OCI-LY1 (cell line): ENCODE measurements at regions not wholly inside any gene's neighbourhood (a gene's known extent, or its start where the extent isn't known, plus 50 kb on each side); places are given as distances from the start of the nearest gene placed in this dataset.

Source experiments
- H2AFZ ChIP-seq: fragments of 200-600 bp; sonication (generic), shearing (Covaris generic); 2 replicates; pipeline ENCODE4 v1.6.0; 2014; ENCODE audit warnings: antibody characterized with exemption, mild to moderate bottlenecking, low read length
- H3F3A ChIP-seq: fragments of 200-600 bp; sonication (generic), shearing (Covaris generic); 2 replicates; pipeline ENCODE4 v1.6.0; 2014; ENCODE audit warnings: mild to moderate bottlenecking, antibody characterized with exemption, low read length, moderate library complexity; ENCODE audit not compliant: insufficient read depth
- H3K27ac ChIP-seq: fragments of 200-600 bp; sonication (generic); 2 replicates; pipeline ENCODE4 v1.5.1; 2014; ENCODE audit warnings: low read length, mixed run types, mild to moderate bottlenecking, low read depth; ENCODE audit not compliant: poor library complexity, severe bottlenecking
- H3K27me3 ChIP-seq: fragments of 200-600 bp; sonication (generic); 2 replicates; pipeline ENCODE4 v1.6.0; 2014; ENCODE audit warnings: antibody characterized with exemption, mild to moderate bottlenecking, low read length, moderate library complexity; ENCODE audit not compliant: insufficient read depth
- H3K36me3 ChIP-seq: fragments of 200-600 bp; sonication (generic); 2 replicates; pipeline ENCODE4 v1.6.1; 2014; ENCODE audit warnings: mild to moderate bottlenecking, antibody characterized with exemption, low read length, moderate library complexity, mixed read lengths; ENCODE audit not compliant: insufficient read depth
- H3K4me1 ChIP-seq: fragments of 200-600 bp; sonication (generic); 2 replicates; pipeline ENCODE4 v1.5.1; 2014; ENCODE audit warnings: mild to moderate bottlenecking, low read length, moderate library complexity; ENCODE audit not compliant: insufficient read depth, severe bottlenecking
- H3K4me2 ChIP-seq: fragments of 200-600 bp; sonication (generic), shearing (Covaris generic); 2 replicates; pipeline ENCODE4 v1.6.1; 2014; ENCODE audit warnings: low read length
- H3K4me3 ChIP-seq: fragments of 200-600 bp; sonication (generic); 2 replicates; pipeline ENCODE4 v1.5.1; 2014; ENCODE audit warnings: low read length, low read depth, mild to moderate bottlenecking, mixed read lengths; ENCODE audit not compliant: poor library complexity, severe bottlenecking
- H3K79me2 ChIP-seq: fragments of 200-600 bp; shearing (Covaris generic); 2 replicates; pipeline ENCODE4 v1.6.1; 2016; ENCODE audit warnings: mixed run types, low read length, mixed read lengths; ENCODE audit not compliant: insufficient read depth
- H3K9ac ChIP-seq: fragments of 200-600 bp; sonication (generic), shearing (Covaris generic); 2 replicates; pipeline ENCODE4 v1.6.1; 2014; ENCODE audit warnings: mild to moderate bottlenecking, low read length, mixed read lengths
- H3K9me2 ChIP-seq: fragments of 200-600 bp; sonication (generic), shearing (Covaris generic); 2 replicates; pipeline ENCODE4 v1.6.1; 2014; ENCODE audit warnings: low read depth, mild to moderate bottlenecking, low read length, mixed read lengths
- H3K9me3 ChIP-seq: fragments of 200-600 bp; shearing (Covaris generic); 2 replicates; pipeline ENCODE4 v1.6.1; 2014; ENCODE audit warnings: low read length, mixed read lengths
- H4K20me1 ChIP-seq: fragments of 200-600 bp; sonication (generic), shearing (Covaris generic); 2 replicates; pipeline ENCODE4 v1.6.0; 2016; ENCODE audit warnings: mild to moderate bottlenecking, low read length; ENCODE audit not compliant: insufficient read depth
- CTCF ChIP-seq: fragments of 200-600 bp; sonication (generic), shearing (Covaris generic); IDR thresholded peaks from 2 replicates; pipeline ENCODE4 v1.5.1; 2017; ENCODE audit warnings: mild to moderate bottlenecking, antibody characterized with exemption, low read length, moderate library complexity, mixed read lengths
- EZH2 ChIP-seq: fragments of 200-600 bp; sonication (generic), shearing (Covaris generic); IDR thresholded peaks from 2 replicates; pipeline ENCODE4 v1.8.0; 2017; ENCODE audit warnings: borderline replicate concordance, mixed run types, mild to moderate bottlenecking, antibody characterized with exemption, low read length, moderate library complexity, mixed read lengths

GRCh38 chr16:85166699-85167588 is 54.7 kb upstream of the CIBAR2 start:
- Histone ChIP-seq H2AFZ (no peak overlapping the region), H3K79me2 (no peaks in the 10 kb centered on the region), H3K27ac (no peak overlapping the region), H3K9ac (no peak overlapping the region), H3K36me3 (no peaks in the 10 kb centered on the region), H3K27me3 (peaks cover 3% of the 10 kb centered on the region; the same call in 1 of the 2 replicates), H3K4me3 (no peak overlapping the region), H3F3A (no peaks in the 10 kb centered on the region), H3K9me3 (no peaks in the 10 kb centered on the region), H3K4me1 (no peaks in the 10 kb centered on the region), H3K9me2 (no peaks in the 10 kb centered on the region), H3K4me2 (no peak overlapping the region), H4K20me1 (no peaks in the 10 kb centered on the region)
- TF ChIP-seq CTCF (no peak), EZH2 (no peak)

- Histone ChIP-seq H3K27me3 (0 out of 2 replicates have a peak, but pooled peaks cover 3% of the 10 kb centered on the region), H3K9me3 (no peaks in the 10 kb centered on the region), H3F3A (no peaks in the 10 kb centered on the region), H3K4me2 (no peak overlapping the region), H3K79me2 (no peaks in the 10 kb centered on the region), H2AFZ (no peak overlapping the region), H3K4me1 (no peaks in the 10 kb centered on the region), H4K20me1 (no peaks in the 10 kb centered on the region), H3K9me2 (no peaks in the 10 kb centered on the region), H3K4me3 (no peak overlapping the region), H3K27ac (no peak overlapping the region), H3K9ac (no peak overlapping the region), H3K36me3 (no peaks in the 10 kb centered on the region)
- TF ChIP-seq EZH2 (no peak), CTCF (no peak)
Measured at GRCh38 chr16:85167589-85168537, 55.6 kb upstream of the CIBAR2 start.

GRCh38 chr16:85168732-85169256 is 56.5 kb upstream of the CIBAR2 start:
- Histone ChIP-seq H3K36me3 (no peaks in the 10 kb centered on the region), H3K9ac (no peak overlapping the region), H3K79me2 (no peaks in the 10 kb centered on the region), H3F3A (no peaks in the 10 kb centered on the region), H3K9me2 (no peaks in the 10 kb centered on the region), H3K4me2 (no peak overlapping the region), H3K4me1 (no peaks in the 10 kb centered on the region), H2AFZ (no peak overlapping the region), H3K4me3 (no peak overlapping the region), H3K9me3 (no peaks in the 10 kb centered on the region), H3K27me3 (0 out of 2 replicates have a peak, but pooled peaks cover 3% of the 10 kb centered on the region), H3K27ac (no peak overlapping the region), H4K20me1 (no peaks in the 10 kb centered on the region)
- TF ChIP-seq EZH2 = no peak
- TF ChIP-seq CTCF = no peak
